Tibial nerve (tissue), 4 donors: ENCODE measurements at regions not wholly inside any gene's neighbourhood (a gene's known extent, or its start where the extent isn't known, plus 50 kb on each side); places are given as distances from the start of the nearest gene placed in this dataset.

Experiments used
- EP300 ChIP-seq, 2 donors: sonication (generic); formaldehyde crosslinking; IDR thresholded peaks; one replicate each; pipeline ENCODE4 v1.6.1; 2017; ENCODE audit warnings: antibody characterized with exemption in 2 of 2, mild to moderate bottlenecking in 1 of 2
- POLR2A ChIP-seq, 2 donors: fragments of 450-650 bp; IDR thresholded peaks; one replicate each; pipeline ENCODE4 v1.6.1; 2017; ENCODE audit warnings: antibody characterized with exemption in 2 of 2, mild to moderate bottlenecking in 2 of 2, moderate library complexity in 2 of 2
- TF ChIP-seq, protein P1 (sequence below), 5 experiments: fragments of 200-600 bp in 3 of 5; fragments of 450-650 bp in 2 of 5; sonication (generic) in 3 of 5; IDR thresholded peaks; one replicate each; pipeline ENCODE4 v1.5.1; 2016 to 2019; ENCODE audit warnings: antibody characterized with exemption in 5 of 5, mild to moderate bottlenecking in 3 of 5, moderate library complexity in 2 of 5

DNA sequence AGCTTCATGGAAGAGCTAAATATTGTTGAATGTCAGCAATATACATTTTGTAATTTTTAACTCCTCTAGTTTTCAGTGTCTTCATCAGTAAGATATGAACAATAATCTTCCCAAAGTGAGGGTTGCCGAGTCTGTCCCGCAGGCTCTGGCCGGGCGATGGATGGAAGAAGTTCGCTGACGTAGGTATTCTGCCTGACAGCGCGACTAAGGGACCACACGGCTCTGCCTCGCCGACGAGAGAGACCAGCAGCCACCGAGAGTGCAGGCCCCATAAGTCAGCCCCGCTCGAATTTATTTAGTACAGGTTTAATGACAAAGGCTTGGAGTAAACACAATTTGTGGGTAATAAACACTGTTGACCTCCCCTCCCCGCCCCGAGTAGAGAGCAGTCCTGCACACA, 427.4 kb upstream of the NECTIN3 start:
- TF ChIP-seq, protein P1, sequence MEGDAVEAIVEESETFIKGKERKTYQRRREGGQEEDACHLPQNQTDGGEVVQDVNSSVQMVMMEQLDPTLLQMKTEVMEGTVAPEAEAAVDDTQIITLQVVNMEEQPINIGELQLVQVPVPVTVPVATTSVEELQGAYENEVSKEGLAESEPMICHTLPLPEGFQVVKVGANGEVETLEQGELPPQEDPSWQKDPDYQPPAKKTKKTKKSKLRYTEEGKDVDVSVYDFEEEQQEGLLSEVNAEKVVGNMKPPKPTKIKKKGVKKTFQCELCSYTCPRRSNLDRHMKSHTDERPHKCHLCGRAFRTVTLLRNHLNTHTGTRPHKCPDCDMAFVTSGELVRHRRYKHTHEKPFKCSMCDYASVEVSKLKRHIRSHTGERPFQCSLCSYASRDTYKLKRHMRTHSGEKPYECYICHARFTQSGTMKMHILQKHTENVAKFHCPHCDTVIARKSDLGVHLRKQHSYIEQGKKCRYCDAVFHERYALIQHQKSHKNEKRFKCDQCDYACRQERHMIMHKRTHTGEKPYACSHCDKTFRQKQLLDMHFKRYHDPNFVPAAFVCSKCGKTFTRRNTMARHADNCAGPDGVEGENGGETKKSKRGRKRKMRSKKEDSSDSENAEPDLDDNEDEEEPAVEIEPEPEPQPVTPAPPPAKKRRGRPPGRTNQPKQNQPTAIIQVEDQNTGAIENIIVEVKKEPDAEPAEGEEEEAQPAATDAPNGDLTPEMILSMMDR (IDR thresholded peaks at IDR 0.05): no peak
- no peak for TF ChIP-seq POLR2A (IDR thresholded peaks at IDR 0.05)
- no peak for TF ChIP-seq EP300 (IDR thresholded peaks at IDR 0.05)
